ENCODE measurements at regions not wholly inside any gene's neighbourhood (a gene's known extent, or its start where the extent isn't known, plus 50 kb on each side); places are given as distances from the start of the nearest gene placed in this dataset.

GRCh38 chr18:78904179-78904531 is 75.5 kb upstream of the SALL3 start:
- TF ChIP-seq POLR2A (IDR thresholded peaks at IDR 0.05) (no peak), CTCF (IDR thresholded peaks at IDR 0.05) (no peak)
